HG03520 (cell line): ENCODE measurements at regions not wholly inside any gene's neighbourhood (a gene's known extent, or its start where the extent isn't known, plus 50 kb on each side); places are given as distances from the start of the nearest gene placed in this dataset.

Experiments used
- ATAC-seq: cut with Tn5 transposase; IDR thresholded peaks from one replicate; pipeline ENCODE4 v1.9.1; 2021; ENCODE audit warnings: mild to moderate bottlenecking, moderate library complexity; ENCODE audit not compliant: unreplicated experiment

DNA sequence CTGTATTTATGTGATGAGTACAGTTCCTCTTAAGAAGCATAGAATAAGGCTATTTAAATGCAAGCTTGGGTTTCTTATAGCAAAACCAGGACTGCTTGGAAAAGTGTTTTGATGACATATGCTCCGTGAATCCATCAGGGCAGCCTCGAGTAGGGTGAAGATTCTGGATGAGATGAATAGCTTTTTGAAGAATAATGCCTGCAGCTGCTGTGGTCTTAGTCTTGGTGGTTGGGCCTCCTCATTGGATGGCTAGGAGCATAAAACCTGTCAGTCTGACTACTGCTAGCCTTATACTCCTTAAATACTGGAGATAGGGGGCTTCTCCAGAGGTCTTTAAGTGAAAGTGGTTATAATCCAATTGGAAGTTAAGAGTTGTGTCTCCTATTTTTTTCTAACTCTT is 704.3 kb downstream of the FGF9 start:
- ATAC-seq, result no peak

DNA sequence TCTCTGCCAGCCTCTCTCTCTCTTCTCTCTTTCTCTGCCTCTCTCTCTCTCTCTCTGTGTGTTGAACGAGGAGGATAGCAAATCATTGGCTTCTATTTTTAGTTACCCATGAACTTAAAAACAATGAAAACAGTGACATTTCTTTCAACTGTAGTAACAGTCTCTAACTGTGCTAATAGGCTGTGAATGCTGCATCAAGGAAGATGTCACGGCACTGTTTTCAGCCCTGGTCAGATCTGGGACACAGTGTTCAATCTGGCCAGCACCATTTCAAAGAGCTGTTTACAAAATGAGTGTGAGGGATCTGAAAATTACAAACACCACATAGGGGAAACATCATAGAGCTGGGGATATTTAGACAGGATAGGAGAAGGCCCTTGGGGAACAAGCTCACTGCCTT is 717.0 kb downstream of the FGF9 start:
- ATAC-seq, result no peak

DNA sequence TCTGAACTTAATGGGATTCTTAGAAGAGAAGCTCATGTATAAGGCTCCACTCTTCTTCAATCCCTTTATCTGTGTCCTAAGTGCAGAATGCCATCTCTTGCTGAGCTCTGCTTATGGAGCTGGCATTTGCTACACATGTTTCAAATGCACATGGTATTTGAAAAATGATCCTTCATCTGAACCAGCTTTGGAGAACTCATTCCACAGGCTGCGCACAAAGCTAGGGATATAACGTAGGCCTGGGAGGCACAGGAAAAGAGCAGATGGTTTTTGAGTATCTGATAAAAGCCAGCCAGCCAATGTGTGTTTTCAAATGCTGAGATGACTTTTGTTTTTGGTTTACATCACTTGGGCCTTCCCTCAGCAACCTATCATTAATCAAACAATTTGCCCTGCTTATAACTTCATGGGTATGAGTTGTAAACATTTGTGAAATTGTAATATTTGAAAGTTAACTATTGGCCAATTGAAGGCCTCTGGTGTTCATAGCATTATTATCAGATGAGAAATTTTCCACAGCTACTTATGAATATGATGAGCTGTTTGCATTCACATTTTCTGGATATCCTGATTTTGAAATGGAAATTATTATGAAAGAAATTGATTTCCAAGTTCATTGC is 729.0 kb downstream of the FGF9 start:
- ATAC-seq, result no peak

DNA sequence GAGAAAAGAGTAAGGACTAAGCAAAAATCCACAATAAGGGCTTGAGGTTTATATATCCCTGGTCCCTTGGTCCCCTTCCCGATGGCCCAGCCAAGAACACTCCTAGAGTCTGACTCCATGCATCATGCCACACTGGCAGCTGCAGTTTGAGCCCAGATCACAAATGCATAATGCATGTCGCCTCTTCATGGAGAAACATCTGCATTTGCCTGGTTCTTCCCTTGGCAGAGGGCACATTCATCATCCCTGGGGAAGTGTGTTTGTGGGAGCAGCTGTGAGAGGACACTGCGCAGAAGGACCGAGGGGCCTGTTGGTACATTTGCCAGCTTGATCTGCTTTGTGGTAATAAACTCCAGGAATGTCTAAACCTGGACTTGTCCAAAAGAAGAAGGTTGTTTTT is 731.8 kb downstream of the FGF9 start:
- no peak for ATAC-seq

DNA sequence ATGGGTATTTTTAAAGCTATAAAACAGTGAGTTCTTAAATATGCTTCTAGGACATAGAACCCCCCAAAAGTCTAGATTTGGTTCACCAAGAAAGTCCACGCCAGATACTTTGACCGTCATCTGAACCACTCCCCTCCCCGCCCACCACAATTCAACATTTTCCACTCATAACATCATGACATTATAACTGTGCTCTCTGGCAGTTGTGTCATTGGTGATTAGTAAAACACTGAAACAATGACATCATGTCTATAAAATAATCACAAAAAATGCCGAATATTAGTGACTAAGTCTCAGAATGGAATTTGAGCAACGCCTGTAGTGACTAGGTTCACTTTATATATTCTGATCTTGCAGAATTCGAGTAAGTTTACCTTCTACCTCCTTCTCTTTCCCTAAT is 732.3 kb downstream of the FGF9 start:
- ATAC-seq, result no peak

DNA sequence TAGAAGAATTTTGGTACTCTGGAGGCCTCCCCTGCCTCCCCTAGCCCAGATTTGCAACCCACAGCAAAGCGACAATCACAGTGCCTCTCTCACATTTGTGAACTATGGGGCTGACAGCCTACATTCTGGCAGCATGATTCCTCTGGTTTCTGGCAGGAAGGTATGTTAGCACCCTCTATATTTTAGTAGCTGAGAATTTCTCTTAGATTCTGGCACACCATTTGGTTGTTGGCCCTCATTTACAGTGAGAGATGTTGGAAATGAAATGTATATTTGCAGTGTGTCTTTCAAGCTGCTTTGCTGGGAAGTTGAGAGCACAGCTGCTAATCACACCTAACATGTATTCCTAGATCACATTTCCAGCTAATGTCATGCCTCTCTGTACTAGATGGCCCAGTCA is 735.0 kb downstream of the FGF9 start:
- ATAC-seq, result no peak

DNA sequence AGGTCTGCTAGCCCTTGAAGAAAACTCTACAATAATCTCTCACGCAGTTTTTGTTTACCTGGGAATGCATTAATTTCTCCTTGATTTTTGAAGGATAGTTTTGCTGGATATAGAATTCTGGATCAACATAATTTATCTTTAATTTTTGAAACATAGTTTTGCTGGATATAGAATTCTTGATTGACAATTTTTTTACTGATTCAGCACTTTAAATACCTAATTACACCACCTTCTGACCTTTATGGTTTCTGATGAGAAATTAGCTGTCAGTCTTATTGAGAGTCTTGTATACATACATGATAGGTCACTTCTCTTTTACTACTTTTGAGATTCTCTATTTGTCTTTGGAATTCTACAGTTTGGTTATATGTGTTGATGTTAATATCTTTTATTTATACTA is 741.6 kb downstream of the FGF9 start:
- ATAC-seq, result no peak

DNA sequence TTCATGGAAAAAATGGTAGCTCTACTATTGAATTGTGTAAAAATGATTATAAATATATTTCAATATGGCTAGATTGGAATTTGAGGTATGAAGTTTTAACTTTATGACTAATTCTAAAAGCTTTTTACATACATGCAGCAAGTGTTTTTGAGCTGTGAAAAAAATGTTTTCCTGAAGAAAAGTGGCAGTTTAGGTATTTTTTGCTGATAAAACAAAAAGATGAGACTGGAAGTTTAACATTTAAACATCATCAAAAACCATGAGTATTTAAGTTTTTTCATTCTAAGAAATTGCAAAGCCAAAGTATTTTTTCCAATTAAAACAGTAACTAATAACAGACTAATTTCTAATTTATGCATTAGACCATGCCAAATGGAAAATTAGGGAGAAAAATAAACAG is 751.1 kb downstream of the FGF9 start:
- ATAC-seq, result no peak

DNA sequence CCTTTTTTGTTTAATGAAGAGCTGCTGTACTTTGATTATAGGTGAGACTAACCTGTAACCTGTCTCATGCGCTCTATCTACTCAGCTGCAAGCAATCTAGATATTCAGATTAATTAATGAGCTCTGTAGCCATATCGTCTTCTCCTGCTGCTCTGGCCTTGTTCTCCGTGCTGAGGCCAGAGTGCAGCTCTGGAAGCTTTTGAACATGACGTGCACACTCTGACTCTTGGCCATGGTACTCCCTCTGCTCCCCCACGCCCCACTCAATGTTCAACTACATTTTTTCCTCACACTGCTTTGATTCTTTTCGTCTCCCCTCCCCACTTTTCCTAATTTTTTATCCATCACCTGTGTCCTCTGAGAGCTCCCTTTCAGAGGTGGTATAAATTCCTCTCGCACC is 751.8 kb downstream of the FGF9 start:
- no peak for ATAC-seq

DNA sequence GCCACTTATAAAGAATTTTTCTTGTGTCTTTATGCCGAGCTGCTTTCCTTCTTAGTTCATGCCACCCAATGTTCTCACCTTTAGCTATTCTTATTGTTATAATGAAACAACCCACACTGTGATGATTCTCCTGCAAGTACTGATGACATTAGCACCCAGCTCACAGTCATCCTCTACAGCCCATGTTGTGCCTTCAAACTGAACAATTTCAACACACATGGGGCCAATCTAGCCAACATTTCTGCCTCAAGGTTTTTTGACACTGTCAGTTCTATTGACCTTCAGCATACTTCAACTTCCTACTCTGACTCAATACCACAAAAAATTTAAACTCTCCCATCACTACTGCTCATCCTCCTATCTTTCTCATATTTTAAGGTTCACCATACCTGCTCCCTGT is 752.4 kb downstream of the FGF9 start:
- no peak for ATAC-seq

DNA sequence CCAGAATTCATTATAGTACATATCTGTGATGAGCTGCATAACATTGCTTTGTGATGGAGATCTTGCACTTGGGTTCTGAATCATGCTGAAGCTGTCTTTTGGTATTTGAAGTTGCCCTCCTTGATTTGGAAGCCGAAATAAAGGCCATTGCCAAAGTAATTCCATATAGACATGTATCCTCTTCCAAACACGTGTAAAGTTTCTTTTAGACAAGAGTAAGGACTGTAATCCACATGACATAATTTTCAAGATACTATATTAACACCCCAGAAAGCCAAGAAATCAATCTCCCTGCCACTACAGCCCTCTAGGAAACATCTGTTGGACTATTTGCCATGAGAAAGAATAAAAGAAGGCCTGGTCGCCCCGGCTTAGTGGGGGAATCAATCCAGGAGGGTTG is 754.2 kb downstream of the FGF9 start:
- ATAC-seq, result no peak

DNA sequence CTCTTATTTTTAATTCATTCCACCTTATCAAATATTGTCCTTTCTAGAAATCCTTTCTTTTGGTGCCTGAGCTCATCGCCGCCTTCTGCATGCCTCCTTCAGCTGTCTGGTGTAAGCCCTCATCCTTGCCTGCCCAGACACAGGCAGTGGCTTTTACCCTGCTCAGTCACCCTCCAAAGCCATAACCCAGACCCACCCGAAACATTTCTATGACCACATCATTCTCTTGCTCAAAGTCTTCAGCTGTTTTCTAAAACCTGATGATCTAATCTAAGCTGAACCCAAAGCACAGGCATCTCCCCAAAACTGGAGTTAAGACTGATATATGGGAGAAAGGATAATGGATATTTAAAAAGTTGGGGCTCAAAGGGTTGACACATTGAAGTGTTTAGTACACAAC is 753.7 kb upstream of the SGCG start:
- no peak for ATAC-seq

DNA sequence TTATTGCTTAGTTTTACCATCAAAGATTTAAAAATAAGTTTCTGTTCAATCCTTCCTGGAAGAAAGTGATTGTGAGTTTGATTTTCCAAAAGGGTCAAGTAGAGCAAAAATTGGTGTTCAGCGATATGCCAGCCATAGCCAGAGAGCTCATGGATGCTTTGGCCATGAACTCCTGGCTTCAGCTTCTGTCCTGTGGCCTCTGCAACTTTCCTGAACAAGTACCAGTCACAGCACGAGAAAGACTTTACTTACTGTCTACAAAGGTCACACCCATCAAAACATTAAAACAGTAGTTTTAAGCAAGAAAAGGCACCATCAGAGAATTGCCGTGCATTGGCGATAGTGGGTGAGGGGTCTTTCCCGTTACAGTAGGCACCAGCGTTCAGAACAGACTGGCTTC is 753.0 kb upstream of the SGCG start:
- no peak for ATAC-seq

DNA sequence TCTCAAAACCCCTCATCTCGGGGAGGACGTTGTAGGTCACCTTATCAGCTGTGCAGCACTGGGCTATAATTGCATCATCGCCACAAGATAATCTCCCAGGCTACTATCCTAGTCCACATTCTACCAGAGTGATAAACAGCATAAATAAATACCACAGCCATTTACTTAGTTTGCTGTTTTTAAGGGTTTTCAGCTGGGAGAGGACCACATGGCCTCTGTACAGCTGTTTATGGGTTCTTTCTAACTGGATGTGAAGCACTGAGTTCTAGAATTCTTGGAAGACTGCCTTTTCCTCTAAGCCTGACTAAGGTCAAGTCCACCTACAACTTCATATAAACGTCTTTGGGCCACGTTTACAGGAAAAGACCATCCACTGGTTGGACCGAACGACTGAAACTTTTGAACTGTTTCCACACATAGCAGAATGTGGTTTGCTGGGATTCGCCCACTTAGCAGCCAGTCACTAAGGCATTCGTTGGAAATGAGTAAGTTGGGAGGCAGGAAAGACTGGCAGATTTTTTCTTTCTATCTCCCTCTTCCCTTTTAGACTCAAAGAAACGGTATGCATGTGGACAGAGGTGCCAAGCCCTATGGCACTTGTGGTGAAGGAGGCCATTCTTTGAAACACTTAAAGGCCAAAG is 752.5 kb upstream of the SGCG start:
- ATAC-seq, result no peak

DNA sequence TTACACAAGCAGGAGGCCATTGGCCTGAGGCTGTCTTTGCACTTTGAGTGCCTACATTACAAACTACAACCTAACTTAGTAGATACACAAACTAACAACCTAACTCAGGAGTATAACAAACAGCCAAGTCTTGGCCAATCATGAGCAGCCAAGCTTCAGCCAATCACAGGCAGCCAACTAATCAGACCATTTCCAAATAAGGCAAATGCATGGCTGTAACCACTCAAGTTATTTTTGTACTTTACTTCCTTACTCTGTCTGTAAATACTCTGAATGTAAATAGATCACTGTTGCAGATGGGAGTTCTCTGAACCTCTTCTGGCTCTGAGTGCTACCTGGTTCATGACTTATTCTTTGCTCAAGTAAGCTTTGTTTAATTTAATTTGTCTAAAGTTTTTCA is 748.1 kb upstream of the SGCG start:
- ATAC-seq, result no peak

DNA sequence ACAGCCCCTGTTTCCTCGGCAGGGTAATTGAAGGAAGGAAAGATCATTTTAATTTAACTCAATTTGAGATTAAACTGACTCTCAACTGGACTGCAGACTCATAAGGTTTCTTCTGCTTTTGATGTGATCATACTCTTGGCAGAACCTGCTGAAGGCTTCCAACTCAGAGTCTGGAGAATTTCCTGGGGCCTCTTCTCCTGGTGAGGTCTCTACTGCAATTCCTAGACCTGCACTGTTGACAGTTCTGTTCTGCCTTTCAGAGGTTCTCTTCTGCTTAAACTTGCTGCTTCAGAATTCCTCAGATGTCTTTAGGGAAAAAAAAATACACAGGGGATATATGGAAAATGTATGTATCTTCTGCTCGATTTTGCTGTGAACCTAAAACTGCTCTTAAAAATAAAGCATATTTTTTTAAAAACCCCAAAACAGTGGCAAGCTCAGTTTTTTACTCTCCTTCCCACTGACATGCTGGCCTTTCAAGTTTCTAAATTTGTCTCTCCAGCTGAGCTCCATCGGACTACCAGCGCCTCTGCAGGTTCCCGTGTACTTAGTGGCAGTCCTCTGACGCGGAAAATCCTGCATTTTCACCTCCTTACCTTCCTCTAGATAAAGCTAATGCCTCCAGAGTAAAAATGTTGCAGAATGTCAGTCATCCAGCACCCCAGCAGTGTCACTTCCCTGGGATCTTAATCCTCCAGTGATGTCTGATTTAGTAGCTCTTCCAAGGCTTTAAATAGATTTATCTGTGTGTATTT is 733.5 kb upstream of the SGCG start:
- no peak for ATAC-seq

DNA sequence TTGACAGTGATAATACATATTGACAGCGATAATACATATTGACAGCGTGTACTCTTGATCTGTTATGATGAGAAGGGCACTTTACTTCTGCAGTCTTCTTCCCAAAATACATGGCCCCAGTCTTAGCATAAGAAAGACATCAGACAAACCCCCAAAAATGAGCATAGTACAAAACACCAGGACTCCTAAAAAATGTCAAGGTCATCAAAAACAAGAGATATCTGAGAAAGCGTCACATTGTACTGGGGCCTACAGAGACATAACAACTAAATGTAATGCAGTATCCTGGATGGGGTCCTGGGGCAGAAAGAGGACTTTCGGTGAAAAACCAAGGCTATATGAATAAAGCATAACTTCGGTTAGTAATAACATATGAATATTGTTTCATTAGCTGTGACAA is 731.5 kb upstream of the SGCG start:
- ATAC-seq, result no peak

DNA sequence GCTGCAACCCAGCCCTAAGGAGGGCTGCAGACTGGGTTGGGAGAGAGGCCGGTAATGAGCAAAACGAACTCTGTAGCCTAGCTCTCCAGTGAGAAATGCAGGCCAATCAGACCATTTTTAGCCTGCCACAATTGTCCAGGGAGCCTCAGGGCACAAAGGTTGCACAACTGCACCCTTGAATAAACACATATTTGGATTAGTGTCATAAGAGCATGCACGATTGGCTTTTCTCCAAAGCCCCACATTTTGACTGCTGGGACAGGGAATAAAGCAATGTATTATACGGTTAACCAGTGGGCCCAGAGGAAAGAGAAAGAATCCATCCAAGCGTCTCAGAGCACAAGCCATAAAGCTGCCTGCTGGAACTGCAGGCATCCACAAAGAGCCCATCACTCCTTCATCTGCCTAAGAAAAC is 729.4 kb upstream of the SGCG start:
- no peak for ATAC-seq

DNA sequence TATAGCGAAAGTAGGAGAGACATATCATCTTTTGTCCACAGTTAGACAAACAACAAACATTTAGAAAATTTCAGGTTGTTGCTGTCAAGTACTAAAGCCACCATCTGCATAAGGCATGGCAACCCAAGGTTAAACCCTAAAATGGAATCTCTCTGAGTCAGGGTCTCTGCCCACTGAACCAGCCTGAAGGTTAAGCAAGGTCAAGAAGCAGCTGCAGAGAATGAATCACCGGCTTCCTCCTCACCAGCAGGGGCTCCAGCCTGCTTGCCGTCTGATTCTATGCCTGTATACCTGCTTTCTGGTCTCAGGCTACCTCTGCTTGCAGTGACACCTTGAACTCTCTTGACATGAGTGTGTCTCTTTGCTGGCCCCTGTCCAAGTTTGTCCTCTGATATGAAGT is 726.2 kb upstream of the SGCG start:
- ATAC-seq, result no peak

DNA sequence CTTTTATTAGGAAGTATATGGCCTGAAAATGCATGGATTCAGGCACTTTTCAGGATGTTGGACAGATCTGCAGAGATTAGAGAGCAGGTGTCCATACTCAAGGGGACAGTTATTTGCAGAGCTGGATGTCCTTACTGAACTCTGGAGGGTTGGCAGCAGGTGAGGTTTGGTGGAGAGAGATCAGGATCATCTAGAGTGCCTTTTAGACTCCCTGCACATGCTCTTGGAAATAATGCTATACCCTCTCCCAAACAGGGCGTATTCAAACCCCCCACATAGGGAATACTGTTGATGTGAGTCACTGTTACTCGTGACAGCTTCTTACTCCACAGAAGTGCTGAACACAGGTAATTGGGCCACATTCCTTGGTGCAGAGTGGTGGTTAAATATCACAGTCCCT is 725.7 kb upstream of the SGCG start:
- ATAC-seq, result no peak

DNA sequence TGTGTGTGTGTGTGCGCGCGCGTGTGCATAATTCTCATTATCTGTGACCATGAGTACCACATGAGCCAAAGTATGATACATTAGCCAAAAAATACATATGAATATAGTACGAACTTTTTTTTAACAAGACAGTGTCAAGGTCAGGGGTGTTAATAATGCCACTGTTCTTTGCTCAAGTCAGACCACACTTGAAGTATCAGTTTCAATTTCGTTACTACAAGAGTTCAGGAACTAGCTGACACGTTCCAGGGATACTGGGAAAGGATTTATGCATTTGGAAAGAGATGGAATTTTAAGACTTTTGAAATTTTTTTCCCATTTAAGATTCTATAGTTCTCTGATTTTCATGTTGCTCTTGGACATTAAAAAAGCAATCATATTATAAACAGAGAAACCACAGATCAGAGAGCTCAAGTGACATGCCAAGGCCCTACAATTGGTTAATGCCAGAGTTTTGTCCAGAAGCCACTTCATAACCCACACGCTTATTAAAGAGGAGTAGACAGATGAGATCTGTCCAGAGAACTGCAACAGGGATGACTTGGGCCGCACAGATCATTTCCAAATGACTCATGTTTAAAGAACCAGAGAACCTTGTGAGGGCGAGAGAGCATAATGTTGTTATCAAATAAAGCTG is 718.8 kb upstream of the SGCG start:
- no peak for ATAC-seq

DNA sequence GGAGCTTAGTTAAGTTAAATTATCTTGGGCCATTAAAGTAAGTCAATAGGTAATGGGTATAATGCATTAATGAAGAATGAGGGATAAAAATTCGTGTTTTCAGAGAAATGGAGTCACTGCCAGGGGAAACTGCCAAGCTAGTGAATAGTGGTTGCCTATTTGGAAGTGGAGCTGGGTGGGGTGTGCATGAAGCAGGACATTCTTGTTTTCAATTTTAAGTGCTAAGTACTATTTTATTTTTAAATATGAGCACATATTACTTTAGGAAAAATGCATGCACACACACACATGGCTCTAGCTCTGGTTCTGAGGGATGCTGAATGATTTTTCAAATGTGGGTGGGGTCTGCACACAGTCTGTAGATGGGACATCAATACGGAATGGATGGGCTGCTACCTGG is 717.7 kb upstream of the SGCG start:
- no peak for ATAC-seq
